ENCODE measurements at regions not wholly inside any gene's neighbourhood (a gene's known extent, or its start where the extent isn't known, plus 50 kb on each side); places are given as distances from the start of the nearest gene placed in this dataset.

GRCh38 chr4:177064729-177065394 is 244.8 kb upstream of the NEIL3 start:
- Histone ChIP-seq H3K4me3 (ENCODE audit: low read length) (no peak overlapping the region), H3K27me3 (ENCODE audit: control insufficient read depth, insufficient read depth, low read length) (no peaks in the 10 kb centered on the region), H3K9me3 (replicated peaks; ENCODE audit: control insufficient read depth, low read depth, low read length) (no peaks in the 10 kb centered on the region), H3K27ac (ENCODE audit: low read length) (no peak overlapping the region), H3K4me1 (ENCODE audit: control insufficient read depth, insufficient read depth, low read length) (no peaks in the 10 kb centered on the region), H3K36me3 (ENCODE audit: control insufficient read depth, insufficient read depth, low read length) (no peaks in the 10 kb centered on the region)
- no peak for DNase-seq
- WGBS (ENCODE audit: insufficient coverage) = 95% methylated on average over 3 of the region's 5 CpGs

GRCh38 chr4:177066746-177067145 is 242.9 kb upstream of the NEIL3 start:
- WGBS (ENCODE audit: insufficient coverage) = 60% methylated on average over 1 of the region's 1 CpG
- Histone ChIP-seq H3K27me3 (ENCODE audit: control insufficient read depth, insufficient read depth, low read length) (no peaks in the 10 kb centered on the region), H3K4me3 (ENCODE audit: low read length) (no peak overlapping the region), H3K36me3 (ENCODE audit: control insufficient read depth, insufficient read depth, low read length) (no peaks in the 10 kb centered on the region), H3K9me3 (replicated peaks; ENCODE audit: control insufficient read depth, low read depth, low read length) (no peaks in the 10 kb centered on the region), H3K4me1 (ENCODE audit: control insufficient read depth, insufficient read depth, low read length) (no peaks in the 10 kb centered on the region), H3K27ac (ENCODE audit: low read length) (no peak overlapping the region)
- no peak for DNase-seq

- no peaks in the 10 kb centered on the region for H3K9me3 ChIP-seq (replicated peaks; ENCODE audit: control insufficient read depth, low read depth, low read length)
- no peaks in the 10 kb centered on the region for H3K4me1 ChIP-seq (ENCODE audit: control insufficient read depth, insufficient read depth, low read length)
- H3K27ac ChIP-seq (ENCODE audit: low read length) = no peak overlapping the region
- no peaks in the 10 kb centered on the region for H3K36me3 ChIP-seq (ENCODE audit: control insufficient read depth, insufficient read depth, low read length)
- H3K4me3 ChIP-seq (ENCODE audit: low read length) = no peak overlapping the region
- no peaks in the 10 kb centered on the region for H3K27me3 ChIP-seq (ENCODE audit: control insufficient read depth, insufficient read depth, low read length)
- no CpG with 5 or more reads among the region's 2 CpGs for WGBS (ENCODE audit: insufficient coverage)
- no peak for DNase-seq
These were observed 239.1 kb upstream of the NEIL3 start for GRCh38 chr4:177070533-177071058.

GRCh38 chr4:177077095-177077971 is 232.3 kb upstream of the NEIL3 start:
- no peaks in the 10 kb centered on the region for H3K9me3 ChIP-seq (replicated peaks; ENCODE audit: control insufficient read depth, low read depth, low read length)
- H3K27ac ChIP-seq (ENCODE audit: low read length) = no peak overlapping the region
- H3K4me3 ChIP-seq (ENCODE audit: low read length) = no peak overlapping the region
- H3K4me1 ChIP-seq (ENCODE audit: control insufficient read depth, insufficient read depth, low read length) = no peaks in the 10 kb centered on the region
- H3K36me3 ChIP-seq (ENCODE audit: control insufficient read depth, insufficient read depth, low read length) = no peaks in the 10 kb centered on the region
- no peaks in the 10 kb centered on the region for H3K27me3 ChIP-seq (ENCODE audit: control insufficient read depth, insufficient read depth, low read length)
- DNase-seq = no peak
- WGBS (ENCODE audit: insufficient coverage) = no CpG with 5 or more reads among the region's 4 CpGs

- no CpG with 5 or more reads among the region's 3 CpGs for WGBS (ENCODE audit: insufficient coverage)
- H3K27ac ChIP-seq (ENCODE audit: low read length) = no peak overlapping the region
- no peak for DNase-seq
- no peaks in the 10 kb centered on the region for H3K4me1 ChIP-seq (ENCODE audit: control insufficient read depth, insufficient read depth, low read length)
- H3K9me3 ChIP-seq (replicated peaks; ENCODE audit: control insufficient read depth, low read depth, low read length) = no peaks in the 10 kb centered on the region
- no peak overlapping the region for H3K4me3 ChIP-seq (ENCODE audit: low read length)
- H3K36me3 ChIP-seq (ENCODE audit: control insufficient read depth, insufficient read depth, low read length) = no peaks in the 10 kb centered on the region
- H3K27me3 ChIP-seq (ENCODE audit: control insufficient read depth, insufficient read depth, low read length) = no peaks in the 10 kb centered on the region
These were observed 230.3 kb upstream of the NEIL3 start for GRCh38 chr4:177079327-177079726.

- no peaks in the 10 kb centered on the region for H3K36me3 ChIP-seq (ENCODE audit: control insufficient read depth, insufficient read depth, low read length)
- H3K27me3 ChIP-seq (ENCODE audit: control insufficient read depth, insufficient read depth, low read length) = no peaks in the 10 kb centered on the region
- no peak overlapping the region for H3K4me3 ChIP-seq (ENCODE audit: low read length)
- no peak overlapping the region for H3K27ac ChIP-seq (ENCODE audit: low read length)
- DNase-seq = no peak
- no peaks in the 10 kb centered on the region for H3K9me3 ChIP-seq (replicated peaks; ENCODE audit: control insufficient read depth, low read depth, low read length)
- 100% methylated on average over 2 of the region's 5 CpGs for WGBS (ENCODE audit: insufficient coverage)
- no peaks in the 10 kb centered on the region for H3K4me1 ChIP-seq (ENCODE audit: control insufficient read depth, insufficient read depth, low read length)
These were observed 229.3 kb upstream of the NEIL3 start for GRCh38 chr4:177080388-177080787.

- Histone ChIP-seq H3K9me3 (replicated peaks; ENCODE audit: control insufficient read depth, low read depth, low read length) (no peaks in the 10 kb centered on the region), H3K36me3 (ENCODE audit: control insufficient read depth, insufficient read depth, low read length) (no peaks in the 10 kb centered on the region), H3K27me3 (ENCODE audit: control insufficient read depth, insufficient read depth, low read length) (no peaks in the 10 kb centered on the region), H3K27ac (ENCODE audit: low read length) (no peak overlapping the region), H3K4me3 (ENCODE audit: low read length) (no peak overlapping the region), H3K4me1 (ENCODE audit: control insufficient read depth, insufficient read depth, low read length) (no peaks in the 10 kb centered on the region)
- WGBS (ENCODE audit: insufficient coverage) = 75% methylated on average over 3 of the region's 4 CpGs
- DNase-seq = no peak
These were observed 222.6 kb upstream of the NEIL3 start for GRCh38 chr4:177087060-177087459.

- no peaks in the 10 kb centered on the region for H3K9me3 ChIP-seq (replicated peaks; ENCODE audit: control insufficient read depth, low read depth, low read length)
- no peaks in the 10 kb centered on the region for H3K4me1 ChIP-seq (ENCODE audit: control insufficient read depth, insufficient read depth, low read length)
- no peaks in the 10 kb centered on the region for H3K27me3 ChIP-seq (ENCODE audit: control insufficient read depth, insufficient read depth, low read length)
- no peak overlapping the region for H3K27ac ChIP-seq (ENCODE audit: low read length)
- no peak for DNase-seq
- H3K4me3 ChIP-seq (ENCODE audit: low read length) = no peak overlapping the region
- no peaks in the 10 kb centered on the region for H3K36me3 ChIP-seq (ENCODE audit: control insufficient read depth, insufficient read depth, low read length)
- WGBS (ENCODE audit: insufficient coverage) = no CpG with 5 or more reads among the region's 2 CpGs
These were observed 222.2 kb upstream of the NEIL3 start for GRCh38 chr4:177087499-177087898.

GRCh38 chr4:177091515-177091914 is 218.2 kb upstream of the NEIL3 start:
- Histone ChIP-seq H3K4me1 (ENCODE audit: control insufficient read depth, insufficient read depth, low read length) (no peaks in the 10 kb centered on the region), H3K27me3 (ENCODE audit: control insufficient read depth, insufficient read depth, low read length) (no peaks in the 10 kb centered on the region), H3K4me3 (ENCODE audit: low read length) (no peak overlapping the region), H3K9me3 (replicated peaks; ENCODE audit: control insufficient read depth, low read depth, low read length) (no peaks in the 10 kb centered on the region), H3K36me3 (ENCODE audit: control insufficient read depth, insufficient read depth, low read length) (no peaks in the 10 kb centered on the region), H3K27ac (ENCODE audit: low read length) (no peak overlapping the region)
- DNase-seq = no peak

- no peaks in the 10 kb centered on the region for H3K36me3 ChIP-seq (ENCODE audit: control insufficient read depth, insufficient read depth, low read length)
- no peaks in the 10 kb centered on the region for H3K27me3 ChIP-seq (ENCODE audit: control insufficient read depth, insufficient read depth, low read length)
- no peak for DNase-seq
- no peaks in the 10 kb centered on the region for H3K9me3 ChIP-seq (replicated peaks; ENCODE audit: control insufficient read depth, low read depth, low read length)
- whole genome bisulfite sequencing (ENCODE audit: insufficient coverage) = no CpG with 5 or more reads among the region's 2 CpGs
- no peak overlapping the region for H3K4me3 ChIP-seq (ENCODE audit: low read length)
- H3K27ac ChIP-seq (ENCODE audit: low read length) = no peak overlapping the region
- no peaks in the 10 kb centered on the region for H3K4me1 ChIP-seq (ENCODE audit: control insufficient read depth, insufficient read depth, low read length)
These were observed 216.9 kb upstream of the NEIL3 start for GRCh38 chr4:177092807-177093206.

Data from muscle of leg (tissue), 3 donors.